GM21786 (cell line): ENCODE measurements at regions not wholly inside any gene's neighbourhood (a gene's known extent, or its start where the extent isn't known, plus 50 kb on each side); places are given as distances from the start of the nearest gene placed in this dataset.

Source experiments
- ATAC-seq: cut with Tn5 transposase; IDR thresholded peaks from one replicate; pipeline ENCODE4 v1.9.1; 2021; ENCODE audit not compliant: unreplicated experiment

DNA sequence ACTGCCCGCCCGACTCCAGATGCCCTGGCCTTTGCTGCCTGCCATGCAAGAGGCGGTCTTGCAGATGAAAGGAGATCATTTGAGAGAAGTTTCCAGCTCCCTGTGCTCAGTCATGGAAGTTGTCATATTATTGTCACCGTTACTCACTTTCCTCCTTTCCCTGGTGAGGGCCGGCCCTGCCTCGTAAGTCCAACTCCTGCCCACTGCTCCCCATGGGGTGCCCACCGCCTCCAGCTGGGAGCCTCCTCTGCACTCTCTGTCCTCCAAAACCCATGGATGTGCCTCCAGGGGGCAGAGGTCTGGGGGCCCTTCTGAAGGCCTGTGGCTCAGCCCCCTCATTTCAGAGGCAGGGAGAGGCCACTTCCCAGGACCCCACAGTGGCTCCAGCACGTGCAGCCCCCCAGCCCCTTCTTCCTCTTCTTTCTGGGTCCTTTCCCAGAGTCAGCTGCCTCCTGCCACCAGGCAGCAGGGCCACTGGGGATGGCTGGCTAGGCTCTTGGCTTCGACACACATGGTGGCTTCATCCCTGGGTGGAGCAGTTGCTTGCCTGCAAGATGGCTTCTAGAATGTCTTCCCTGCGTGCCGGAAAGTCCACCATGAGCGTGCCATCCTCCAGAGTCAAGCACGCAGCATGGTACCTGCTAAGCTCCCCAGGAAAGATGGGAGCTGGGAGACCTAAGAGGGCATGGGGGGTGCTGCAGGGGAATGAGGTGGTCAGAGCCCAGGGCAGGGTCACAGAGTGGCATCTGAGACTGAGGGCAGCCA, 97.9 kb upstream of the RUNX3 start:
- ATAC-seq, result no peak

GRCh38 chr1:25026730-25027450, 96.8 kb upstream of the RUNX3 start:
- no peak for ATAC-seq

- ATAC-seq, result no peak
Measured at GRCh38 chr1:25026304-25026703, 96.2 kb upstream of the RUNX3 start.

DNA sequence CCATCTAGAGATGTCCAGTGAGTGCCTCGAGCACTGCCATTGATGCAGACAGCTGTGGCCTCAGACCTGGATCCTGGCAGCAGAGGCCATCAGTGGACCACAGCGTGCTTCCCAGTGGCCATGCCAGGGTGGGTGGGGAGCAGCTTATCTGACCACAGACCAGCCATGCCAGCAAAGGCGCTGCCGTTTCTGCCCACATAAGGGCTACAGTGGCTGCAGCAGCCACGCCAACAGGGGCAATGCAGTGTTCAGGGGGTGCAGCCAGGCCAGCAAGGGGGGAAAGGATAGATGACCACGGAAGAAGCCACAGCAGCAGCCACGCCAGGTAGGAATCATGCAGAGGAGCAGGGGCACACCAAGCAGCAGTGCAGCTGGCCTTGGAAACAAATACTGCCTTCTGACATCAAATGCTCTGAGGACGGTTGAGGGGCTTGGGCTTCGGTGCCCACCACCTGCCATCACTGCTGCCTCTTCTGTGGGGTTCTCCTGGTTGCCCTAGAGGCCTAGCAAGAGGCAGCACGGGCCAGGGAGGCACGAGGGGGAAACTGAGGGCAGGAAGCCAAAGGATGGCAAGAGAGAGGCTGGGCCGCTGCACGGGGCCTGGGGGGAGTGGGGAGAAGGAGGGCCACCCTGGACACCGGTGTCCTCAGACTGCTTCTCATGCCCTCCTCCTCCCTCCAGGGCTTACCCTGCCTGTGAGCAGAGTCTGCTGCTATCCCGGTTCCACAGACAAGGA, 94.7 kb upstream of the RUNX3 start:
- ATAC-seq, result no peak

GRCh38 chr1:25023826-25024225, 93.8 kb upstream of the RUNX3 start:
- no peak for ATAC-seq

DNA sequence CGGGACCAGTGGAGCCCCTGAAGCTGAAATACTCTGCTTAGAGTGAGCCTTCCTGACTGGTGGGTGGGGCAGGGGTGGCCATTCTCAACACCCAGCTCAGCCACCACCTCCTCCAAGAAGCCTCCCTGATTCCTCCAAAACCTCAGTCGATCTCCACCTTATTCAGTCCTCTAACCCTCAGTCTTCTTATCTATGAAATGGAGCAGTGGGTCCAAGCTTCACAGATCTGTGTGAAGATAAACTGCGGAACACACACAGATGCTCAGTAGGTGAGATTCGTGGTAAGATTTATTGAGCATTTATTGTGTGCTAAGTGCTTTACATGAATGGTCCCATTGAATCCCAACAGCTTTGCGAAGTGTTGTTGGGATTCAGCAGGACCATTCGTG, 93.1 kb upstream of the RUNX3 start:
- ATAC-seq, result no peak

DNA sequence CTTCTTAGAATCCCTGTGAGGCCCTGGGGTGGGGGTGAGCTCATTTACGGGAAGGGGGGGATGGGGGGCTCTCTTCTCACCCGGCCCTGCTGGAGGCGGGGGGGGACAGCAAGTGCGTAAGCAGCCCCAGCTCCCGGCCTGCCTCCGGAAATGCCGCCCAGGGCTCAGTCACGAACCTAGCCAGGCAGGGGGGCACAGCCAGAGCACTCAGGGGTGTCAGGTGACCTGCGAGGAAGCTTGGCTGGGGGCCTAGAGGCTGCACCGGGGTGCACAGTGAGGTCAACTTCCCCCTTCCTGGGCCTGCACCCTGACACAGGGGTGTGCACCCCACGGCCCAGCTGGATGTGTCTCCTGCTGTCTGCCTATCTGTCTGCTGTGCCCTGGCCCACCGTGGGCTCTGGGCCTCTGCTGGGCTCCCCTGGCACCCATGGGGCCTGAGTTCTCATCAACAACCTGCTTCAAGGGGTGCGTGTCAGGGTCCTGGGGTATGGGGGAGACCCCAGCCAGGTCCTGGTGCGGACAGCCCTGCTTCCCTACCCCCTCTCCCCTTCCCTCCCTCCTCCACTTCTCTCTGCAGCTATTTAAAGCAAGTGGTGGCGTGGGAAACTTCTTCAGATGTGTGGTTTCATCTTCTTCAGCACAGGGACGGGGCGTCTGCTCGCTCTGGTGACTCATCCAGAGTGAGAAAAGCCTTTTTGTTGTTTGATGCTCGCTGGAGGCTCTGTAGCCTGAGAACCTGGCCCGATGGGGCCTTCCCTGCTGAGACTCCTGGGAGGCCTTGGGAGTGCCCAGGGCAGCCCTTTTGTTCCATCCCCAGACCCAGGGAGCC, 92.5 kb upstream of the RUNX3 start:
- peak; percentile 76 for ATAC-seq

- no peak for ATAC-seq
Measured at GRCh38 chr1:25021591-25022215, 91.6 kb upstream of the RUNX3 start.

DNA sequence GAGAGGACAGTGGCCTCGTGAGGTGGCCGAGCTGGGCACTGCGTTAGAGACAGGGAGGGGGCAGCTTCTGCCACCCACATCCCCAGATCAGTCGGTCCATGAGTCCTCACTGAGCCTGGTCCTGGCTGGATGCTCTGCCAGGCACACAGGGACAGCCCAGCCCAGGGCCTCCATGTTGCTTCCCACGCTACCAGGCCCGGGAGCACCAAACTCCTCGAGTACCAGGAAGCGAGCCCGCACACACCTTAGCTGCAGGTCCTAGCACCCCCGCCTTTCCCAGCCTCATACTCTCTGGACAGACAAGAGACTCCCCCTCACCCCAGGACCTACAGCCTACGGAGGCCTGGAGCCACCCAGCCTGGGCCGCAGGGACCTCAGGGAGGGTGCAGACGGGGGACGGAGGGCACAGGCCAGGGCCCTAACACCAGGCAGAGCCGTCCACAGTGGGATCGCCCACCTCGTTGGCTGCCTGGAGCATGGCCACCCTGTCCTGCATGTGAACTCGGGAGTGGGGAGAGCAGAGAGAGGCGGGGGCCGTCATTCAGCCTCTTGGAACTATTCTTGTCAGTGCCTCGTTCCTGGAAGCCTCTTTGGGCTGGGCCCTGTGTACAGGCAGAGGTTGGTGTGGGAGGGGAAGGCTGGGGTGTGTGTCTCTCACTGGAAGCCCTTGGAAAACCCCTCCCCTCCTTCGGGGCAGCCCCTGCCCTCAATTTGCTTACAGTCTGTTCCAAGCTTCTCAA, 90.9 kb upstream of the RUNX3 start:
- no peak for ATAC-seq

DNA sequence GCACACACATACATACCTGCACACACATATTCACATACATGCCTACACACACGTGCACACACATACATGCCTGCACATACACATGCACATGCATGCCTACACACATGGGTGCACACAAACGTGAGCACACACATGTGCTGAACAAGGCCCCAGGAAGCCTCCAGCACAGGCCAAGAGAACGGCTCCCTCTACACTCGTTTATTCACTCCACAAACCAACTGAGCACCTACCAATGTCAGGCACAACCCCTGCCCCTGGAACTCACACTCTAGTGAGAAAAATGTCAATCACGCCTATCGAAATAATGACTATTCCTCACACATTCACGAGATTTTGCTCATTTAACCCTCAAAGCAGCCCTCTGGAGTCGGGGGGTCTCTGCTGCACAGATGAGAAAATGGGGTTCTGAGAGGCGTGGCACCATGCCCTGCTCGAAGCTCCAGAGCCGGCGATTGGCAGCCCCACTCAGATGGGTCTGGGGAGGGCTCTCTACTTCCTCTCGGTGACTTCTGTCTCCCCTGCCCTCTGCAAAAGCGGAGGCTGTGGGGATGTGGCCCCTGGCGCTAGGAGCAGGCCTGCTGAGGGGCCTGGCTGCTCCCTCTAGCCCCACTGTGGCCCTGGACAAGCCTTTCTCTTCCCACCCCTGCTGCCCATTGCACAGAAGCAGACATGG, 90.2 kb upstream of the RUNX3 start:
- no peak for ATAC-seq

GRCh38 chr1:25019337-25020172, 89.5 kb upstream of the RUNX3 start:
- peak; percentile 30 for ATAC-seq

DNA sequence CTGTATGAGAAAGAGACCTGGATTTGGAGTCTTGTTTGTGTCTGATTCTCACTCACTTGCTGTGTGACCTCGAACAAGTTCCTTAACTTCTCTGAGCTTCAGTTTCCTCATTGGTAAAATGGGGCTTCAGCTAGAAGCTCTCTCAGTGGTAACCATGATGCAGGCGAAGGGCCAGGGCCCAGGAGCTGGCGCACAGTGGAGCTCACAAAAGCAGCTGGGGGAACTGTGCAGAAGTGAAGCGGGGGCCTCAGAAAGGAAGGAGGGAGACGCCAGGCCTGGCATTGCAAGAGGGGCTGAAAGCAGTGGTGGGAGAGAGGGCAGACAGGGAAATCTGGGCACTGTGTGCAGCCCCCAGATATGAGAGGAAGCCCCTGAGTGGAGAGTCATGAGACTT, 88.9 kb upstream of the RUNX3 start:
- ATAC-seq, result no peak

GRCh38 chr1:25018110-25018735, 88.1 kb upstream of the RUNX3 start:
- no peak for ATAC-seq

GRCh38 chr1:25017436-25018109, 87.5 kb upstream of the RUNX3 start:
- no peak for ATAC-seq

- ATAC-seq, result no peak
Measured at GRCh38 chr1:25012966-25013962, 83.2 kb upstream of the RUNX3 start.

DNA sequence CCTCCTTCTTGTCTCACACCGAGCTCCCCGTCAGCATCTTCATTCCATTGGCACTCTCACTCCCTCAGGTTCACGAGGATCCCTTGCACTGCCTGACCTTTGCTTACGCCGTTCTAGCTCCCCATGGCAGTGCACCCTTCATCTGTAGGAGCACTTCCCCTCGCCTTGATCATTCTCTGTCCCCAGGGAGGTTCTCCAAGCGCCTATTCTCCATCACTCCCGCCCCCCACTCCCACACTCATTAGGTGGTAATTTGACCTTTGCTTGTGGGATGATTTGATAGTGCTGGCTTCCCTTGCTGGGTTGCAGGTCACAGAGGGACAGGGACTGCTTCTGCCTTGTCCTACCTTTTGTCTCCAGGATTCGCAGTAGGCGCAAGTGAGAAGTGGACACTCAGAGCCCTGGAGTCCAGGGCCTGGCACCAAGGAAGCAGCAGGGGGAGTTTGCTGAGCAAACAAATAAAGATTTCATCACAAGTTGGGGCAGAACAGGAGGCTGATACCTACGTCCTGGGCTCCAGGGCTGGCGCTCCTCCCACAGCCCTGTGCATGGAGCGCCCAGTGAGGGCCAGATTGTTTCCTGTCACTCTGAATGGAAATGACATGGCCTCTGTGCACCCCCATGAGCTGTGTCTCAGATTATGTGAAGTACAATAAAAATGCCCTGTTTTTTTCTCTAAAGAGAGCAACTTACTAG, 82.0 kb upstream of the RUNX3 start:
- no peak for ATAC-seq
